ENCODE measurements at regions not wholly inside any gene's neighbourhood (a gene's known extent, or its start where the extent isn't known, plus 50 kb on each side); places are given as distances from the start of the nearest gene placed in this dataset.

- no peaks in the 10 kb centered on the region for H3K36me3 ChIP-seq (ENCODE audit: insufficient read depth, low read length)
- BruUV-seq (replicated peaks) = no TSS peak
- intact Hi-C loops (cut with micrococcal nuclease; ENCODE audit: unreplicated experiment) = no loop called here
- no peaks in the 10 kb centered on the region for H3K4me1 ChIP-seq (ENCODE audit: insufficient read depth, low read length, poor library complexity, severe bottlenecking)
- H3K9me3 ChIP-seq (ENCODE audit: low read length) = no peaks in the 10 kb centered on the region
- H2AFZ ChIP-seq (ENCODE audit: low read length) = no peak overlapping the region
- no peak for DNase-seq (ENCODE audit: low spot score)
- POLR2A ChIA-PET = no interaction called here
- no peaks in the 10 kb centered on the region for H3K79me2 ChIP-seq (ENCODE audit: insufficient read depth, low read depth, low read length)
- no peaks in the 10 kb centered on the region for H4K20me1 ChIP-seq (ENCODE audit: insufficient read depth, low read length)
- CTCF ChIA-PET (ENCODE audit: unreplicated experiment) = no interaction called here
- no peak overlapping the region for H3K27ac ChIP-seq (ENCODE audit: low read depth, low read length, poor library complexity, severe bottlenecking)
- no peak overlapping the region for H3K4me3 ChIP-seq (ENCODE audit: low read depth, low read length, poor library complexity, severe bottlenecking)
- H3K9me2 ChIP-seq (ENCODE audit: insufficient read depth, low read length) = no peaks in the 10 kb centered on the region
- no peak overlapping the region for H3K4me2 ChIP-seq (ENCODE audit: low read length)
- TF ChIP-seq CTCF (conservative IDR thresholded peaks at IDR 0.05; ENCODE audit: low read length) = no peak
- no peak for TF ChIP-seq EZH2phosphoT487 (IDR thresholded peaks at IDR 0.05; ENCODE audit: borderline replicate concordance, low read depth, low read length)
These were observed 55.2 kb upstream of the KCNH8 start for GRCh38 chr3:19093084-19093483.

- Histone ChIP-seq H3K4me1 (ENCODE audit: insufficient read depth, low read length, poor library complexity, severe bottlenecking) (no peaks in the 10 kb centered on the region), H3K9me3 (ENCODE audit: low read length) (no peaks in the 10 kb centered on the region), H3K9me2 (ENCODE audit: insufficient read depth, low read length) (no peaks in the 10 kb centered on the region), H3K4me2 (ENCODE audit: low read length) (no peak overlapping the region), H4K20me1 (ENCODE audit: insufficient read depth, low read length) (no peaks in the 10 kb centered on the region), H2AFZ (ENCODE audit: low read length) (no peak overlapping the region), H3K79me2 (ENCODE audit: insufficient read depth, low read depth, low read length) (no peaks in the 10 kb centered on the region), H3K27ac (ENCODE audit: low read depth, low read length, poor library complexity, severe bottlenecking) (no peak overlapping the region), H3K4me3 (ENCODE audit: low read depth, low read length, poor library complexity, severe bottlenecking) (no peak overlapping the region), H3K36me3 (ENCODE audit: insufficient read depth, low read length) (no peaks in the 10 kb centered on the region)
- DNase-seq (ENCODE audit: low spot score) = no peak
- CTCF ChIA-PET (ENCODE audit: unreplicated experiment) = no interaction called here
- BruUV-seq (replicated peaks) = no TSS peak
- POLR2A ChIA-PET = interaction anchor here (0.5 to 0.9 kb wide), 4 partner anchors 34 to 1189 kb away, joined by 3 read pairs; no protein-coding TSS in a partner anchor
- intact Hi-C loops (cut with micrococcal nuclease; ENCODE audit: unreplicated experiment) = no loop called here
- TF ChIP-seq CTCF (conservative IDR thresholded peaks at IDR 0.05; ENCODE audit: low read length) (no peak), EZH2phosphoT487 (IDR thresholded peaks at IDR 0.05; ENCODE audit: borderline replicate concordance, low read depth, low read length) (no peak)
These were observed 70.9 kb upstream of the KCNH8 start for GRCh38 chr3:19077388-19077787.

GRCh38 chr3:19075037-19075436 is 73.3 kb upstream of the KCNH8 start:
- Histone ChIP-seq H4K20me1 (ENCODE audit: insufficient read depth, low read length) (no peaks in the 10 kb centered on the region), H3K4me2 (ENCODE audit: low read length) (no peak overlapping the region), H3K4me1 (ENCODE audit: insufficient read depth, low read length, poor library complexity, severe bottlenecking) (no peaks in the 10 kb centered on the region), H3K27ac (ENCODE audit: low read depth, low read length, poor library complexity, severe bottlenecking) (no peak overlapping the region), H3K79me2 (ENCODE audit: insufficient read depth, low read depth, low read length) (no peaks in the 10 kb centered on the region), H2AFZ (ENCODE audit: low read length) (no peak overlapping the region), H3K4me3 (ENCODE audit: low read depth, low read length, poor library complexity, severe bottlenecking) (no peak overlapping the region), H3K36me3 (ENCODE audit: insufficient read depth, low read length) (no peaks in the 10 kb centered on the region), H3K9me3 (ENCODE audit: low read length) (no peaks in the 10 kb centered on the region), H3K9me2 (ENCODE audit: insufficient read depth, low read length) (no peaks in the 10 kb centered on the region)
- no TSS peak for BruUV-seq (replicated peaks)
- ChIA-PET CTCF (ENCODE audit: unreplicated experiment) (no interaction called here), POLR2A (interaction anchor here (0.5 to 0.6 kb wide), 2 partner anchors 37 to 104 kb away, joined by 3 to 9 read pairs; no protein-coding TSS in a partner anchor)
- intact Hi-C loops (cut with micrococcal nuclease; ENCODE audit: unreplicated experiment) = no loop called here
- TF ChIP-seq CTCF (conservative IDR thresholded peaks at IDR 0.05; ENCODE audit: low read length) (no peak), EZH2phosphoT487 (IDR thresholded peaks at IDR 0.05; ENCODE audit: borderline replicate concordance, low read depth, low read length) (no peak)
- no peak for DNase-seq (ENCODE audit: low spot score)

All from OCI-LY7 (cell line).